Keratinocyte (primary cell): ENCODE measurements at regions not wholly inside any gene's neighbourhood (a gene's known extent, or its start where the extent isn't known, plus 50 kb on each side); places are given as distances from the start of the nearest gene placed in this dataset.

Experiments
- DNase-seq: peaks from one replicate; pipeline ENCODE4 v3.0.0-alpha.2; 2011; ENCODE audit warnings: low read depth, missing footprints, low spot score
- FAIRE-seq: peaks from 2 replicates; lab custom pipeline; 2011; peaks lifted over from hg19 to GRCh38; lab: Jason Lieb, UNC
- H2AFZ ChIP-seq: 2 replicates; pipeline ENCODE4 v1.6.0; 2012; ENCODE audit warnings: low read length, control low read depth, inconsistent platforms; ENCODE audit not compliant: control insufficient read depth
- H3K27ac ChIP-seq: 2 replicates; pipeline ENCODE4 v1.5.1; 2011; ENCODE audit warnings: low read length; ENCODE audit not compliant: control insufficient read depth, insufficient read depth
- H3K27me3 ChIP-seq: 3 replicates; pipeline ENCODE4 v1.6.0; 2011; ENCODE audit warnings: low read length; ENCODE audit not compliant: control insufficient read depth, insufficient read depth; ENCODE audit errors: extremely low read depth
- H3K36me3 ChIP-seq, 2 experiments: 2 replicates in 1 of 2; 3 replicates in 1 of 2; pipeline ENCODE4 v1.5.1; 2011; ENCODE audit warnings: low read length in 2 of 2, mild to moderate bottlenecking in 1 of 2; ENCODE audit not compliant: control insufficient read depth in 2 of 2, insufficient read depth in 2 of 2; ENCODE audit errors: extremely low read depth in 1 of 2
- H3K4me1 ChIP-seq: 3 replicates; pipeline ENCODE4 v1.5.1; 2011; ENCODE audit warnings: low read length; ENCODE audit not compliant: control insufficient read depth, insufficient read depth; ENCODE audit errors: extremely low read depth
- H3K4me2 ChIP-seq: 3 replicates; pipeline ENCODE4 v1.6.0; 2011; ENCODE audit warnings: low read depth, low read length; ENCODE audit not compliant: control insufficient read depth, insufficient read depth; ENCODE audit errors: extremely low read depth
- H3K4me3 ChIP-seq, 3 experiments: fragments of 200-600 bp in 1 of 3; sonication (generic) in 1 of 3; 2 replicates in 2 of 3; 3 replicates in 1 of 3; pipeline ENCODE4 v1.5.1; 2011 to 2016; ENCODE audit warnings: low read length in 3 of 3, mild to moderate bottlenecking in 3 of 3, control low read depth in 2 of 3, inconsistent platforms in 1 of 3, low read depth in 1 of 3, mixed read lengths in 1 of 3, mixed run types in 1 of 3, moderate library complexity in 1 of 3; ENCODE audit not compliant: control insufficient read depth in 2 of 3, insufficient read depth in 2 of 3; ENCODE audit errors: extremely low read depth in 1 of 3
- H3K79me2 ChIP-seq: 2 replicates; pipeline ENCODE4 v1.6.0; 2012; ENCODE audit warnings: low read length; ENCODE audit not compliant: control insufficient read depth, insufficient read depth
- H3K9ac ChIP-seq: 3 replicates; pipeline ENCODE4 v1.6.0; 2011; ENCODE audit warnings: low read length; ENCODE audit not compliant: control insufficient read depth, insufficient read depth; ENCODE audit errors: extremely low read depth
- H3K9me1 ChIP-seq: 3 replicates; pipeline ENCODE4 v1.6.0; 2011; ENCODE audit warnings: low read length; ENCODE audit not compliant: control insufficient read depth, insufficient read depth; ENCODE audit errors: extremely low read depth
- H3K9me3 ChIP-seq: 2 replicates; pipeline ENCODE4 v1.5.1; 2012; ENCODE audit warnings: low read depth, low read length; ENCODE audit not compliant: control insufficient read depth
- H4K20me1 ChIP-seq: 3 replicates; pipeline ENCODE4 v1.6.0; 2011; ENCODE audit warnings: low read length; ENCODE audit not compliant: control insufficient read depth, insufficient read depth; ENCODE audit errors: extremely low read depth
- CTCF ChIP-seq, 3 experiments: IDR thresholded peaks in 1 of 3; conservative IDR thresholded peaks in 1 of 3; optimal IDR thresholded peaks in 1 of 3; 2 replicates in 2 of 3; 3 replicates in 1 of 3; pipeline versions ENCODE3 to v1.5.1; 2011; ENCODE audit warnings: low read length in 3 of 3, mild to moderate bottlenecking in 3 of 3, moderate library complexity in 2 of 3, control low read depth in 1 of 3, inconsistent platforms in 1 of 3; ENCODE audit not compliant: insufficient read depth in 2 of 3; ENCODE audit errors: extremely low read depth in 1 of 3
- EZH2 ChIP-seq: IDR thresholded peaks from one replicate; pipeline ENCODE4 v1.6.1; 2012; ENCODE audit warnings: inconsistent platforms, mild to moderate bottlenecking, low read length, moderate library complexity
- dilution Hi-C: fragments of 300-500 bp; cut with MboI; formaldehyde crosslinking; loops from one replicate; pipeline ENCODE4 v1.7.0; 2020; ENCODE audit warnings: low sequenced_read_pairs; ENCODE audit not compliant: extremely low pct_ligation_motif_present

GRCh38 chr5:180421672-180422071 lies 68.5 kb upstream of the GFPT2 start:
- no peaks in the 10 kb centered on the region for H3K9me1 ChIP-seq
- no peak overlapping the region for H3K9ac ChIP-seq
- no peaks in the 10 kb centered on the region for H3K4me1 ChIP-seq
- no peaks in the 10 kb centered on the region for H3K27me3 ChIP-seq
- H3K36me3 ChIP-seq: no peaks in the 10 kb centered on the region
- no peak overlapping the region for H3K27ac ChIP-seq
- H3K9me3 ChIP-seq: no peaks in the 10 kb centered on the region
- dilution Hi-C loops: no loop called here
- FAIRE-seq: no peak
- no peaks in the 10 kb centered on the region for H4K20me1 ChIP-seq
- H2AFZ ChIP-seq: no peak overlapping the region
- H3K4me2 ChIP-seq: no peak overlapping the region
- DNase-seq: no peak
- H3K79me2 ChIP-seq: no peaks in the 10 kb centered on the region
- no peak for TF ChIP-seq EZH2
- no peak for TF ChIP-seq CTCF (optimal IDR thresholded peaks at IDR 0.05 in 1 of 3, IDR thresholded peaks at IDR 0.05 in 1 of 3, conservative IDR thresholded peaks at IDR 0.05 in 1 of 3; ENCODE audit: extremely low read depth in 1 of 3, insufficient read depth in 2 of 3, low read length in 3 of 3)
- H3K4me3 ChIP-seq: no peak overlapping the region

GRCh38 chr5:180423133-180423532 lies 70.0 kb upstream of the GFPT2 start:
- Histone ChIP-seq H4K20me1 (no peaks in the 10 kb centered on the region), H3K9ac (no peak overlapping the region), H3K9me3 (no peaks in the 10 kb centered on the region), H3K4me3 (no peak overlapping the region), H3K79me2 (no peaks in the 10 kb centered on the region), H3K27ac (no peak overlapping the region), H3K27me3 (no peaks in the 10 kb centered on the region), H3K36me3 (no peaks in the 10 kb centered on the region), H3K9me1 (no peaks in the 10 kb centered on the region), H2AFZ (no peak overlapping the region), H3K4me2 (no peak overlapping the region), H3K4me1 (no peaks in the 10 kb centered on the region)
- dilution Hi-C loops: no loop called here
- TF ChIP-seq CTCF (optimal IDR thresholded peaks at IDR 0.05 in 1 of 3, IDR thresholded peaks at IDR 0.05 in 1 of 3, conservative IDR thresholded peaks at IDR 0.05 in 1 of 3; ENCODE audit: extremely low read depth in 1 of 3, insufficient read depth in 2 of 3, low read length in 3 of 3): no peak
- TF ChIP-seq EZH2: no peak
- FAIRE-seq (no peak), DNase-seq (no peak)
